Calu3 (cell line): ENCODE measurements at regions not wholly inside any gene's neighbourhood (a gene's known extent, or its start where the extent isn't known, plus 50 kb on each side); places are given as distances from the start of the nearest gene placed in this dataset.
"Not testable (repeated sequence)": the region's sequence is repeated elsewhere in the genome, so short reads cannot be mapped to it uniquely, and the experiment has no call there.

Experiments
- BruUV-seq: library from RNA; stranded (reverse); fragments of 400-500 nt; replicated peaks from 2 replicates; lab custom pipeline; 2021; lab: Mats Ljungman, UMichigan
- CTCF ChIA-PET: fragments of 300-600 bp; sonication (Branson Sonifier 250); formaldehyde crosslinking; loops from one replicate; lab custom pipeline; 2022; ENCODE audit warnings: antibody characterized with exemption; lab: Charles Lee
- DNase-seq: peaks from one replicate; pipeline ENCODE4 v3.0.0; 2022
- H3K27ac Mint-ChIP-seq: one replicate; pipeline ENCODE4 v1.8.0; 2022; ENCODE audit warnings: mixed read lengths; ENCODE audit not compliant: unreplicated experiment
- H3K27me3 Mint-ChIP-seq: one replicate; pipeline ENCODE4 v1.8.0; 2022; ENCODE audit warnings: mixed read lengths; ENCODE audit not compliant: unreplicated experiment
- H3K36me3 Mint-ChIP-seq: one replicate; pipeline ENCODE4 v1.8.0; 2022; ENCODE audit warnings: mild to moderate bottlenecking, moderate library complexity, mixed read lengths; ENCODE audit not compliant: insufficient read depth, unreplicated experiment
- H3K4me1 Mint-ChIP-seq: one replicate; pipeline ENCODE4 v1.8.0; 2022; ENCODE audit warnings: mild to moderate bottlenecking, low read depth, mixed read lengths; ENCODE audit not compliant: unreplicated experiment
- H3K4me3 Mint-ChIP-seq: one replicate; pipeline ENCODE4 v1.8.0; 2022; ENCODE audit warnings: mild to moderate bottlenecking, low read depth, moderate library complexity, mixed read lengths; ENCODE audit not compliant: unreplicated experiment
- H3K9me3 Mint-ChIP-seq: one replicate; pipeline ENCODE4 v1.8.0; 2022; ENCODE audit warnings: low read depth, mixed read lengths; ENCODE audit not compliant: unreplicated experiment
- CTCF ChIP-seq: fragments of 200-600 bp; IDR thresholded peaks from one replicate; pipeline ENCODE4 v1.8.0; 2022; ENCODE audit warnings: antibody characterized with exemption; ENCODE audit not compliant: unreplicated experiment
- intact Hi-C: fragments of 100-400 bp; cut with micrococcal nuclease; formaldehyde crosslinking; loops from one replicate; pipeline ENCODE4 v1.10.0; 2022; ENCODE audit not compliant: unreplicated experiment

GRCh38 chr21:39071623-39072214, 111.5 kb downstream of the PSMG1 start:
- Mint-ChIP-seq H3K4me3 (no peak overlapping the region), H3K4me1 (no peaks in the 10 kb centered on the region), H3K27me3 (peaks cover 21% of the 10 kb centered on the region), H3K9me3 (peaks cover 8% of the 10 kb centered on the region), H3K27ac (no peak overlapping the region), H3K36me3 (no peaks in the 10 kb centered on the region)
- intact Hi-C loops, result no loop called here
- DNase-seq, result no peak
- no peak for TF ChIP-seq CTCF
- CTCF ChIA-PET, result no interaction called here
- no TSS peak for BruUV-seq

GRCh38 chr21:39069856-39070255, 113.4 kb downstream of the PSMG1 start:
- H3K4me3 Mint-ChIP-seq, H3K4me1 Mint-ChIP-seq, intact Hi-C loops, H3K9me3 Mint-ChIP-seq, BruUV-seq, DNase-seq, H3K27ac Mint-ChIP-seq, CTCF ChIA-PET, H3K36me3 Mint-ChIP-seq: not testable (repeated sequence)
- H3K27me3 Mint-ChIP-seq, result peaks cover 14% of the 10 kb centered on the region

- intact Hi-C loops, result no loop called here
- H3K4me3 Mint-ChIP-seq, result no peak overlapping the region
- no peaks in the 10 kb centered on the region for H3K36me3 Mint-ChIP-seq
- no TSS peak for BruUV-seq
- H3K27me3 Mint-ChIP-seq, result no peaks in the 10 kb centered on the region
- no peak for TF ChIP-seq CTCF
- no peak overlapping the region for H3K27ac Mint-ChIP-seq
- no peak for DNase-seq
- CTCF ChIA-PET, result no interaction called here
- peaks cover 6% of the 10 kb centered on the region for H3K9me3 Mint-ChIP-seq
- H3K4me1 Mint-ChIP-seq, result no peaks in the 10 kb centered on the region
Measured at GRCh38 chr21:39066829-39067780, 116.1 kb downstream of the PSMG1 start.

- no peaks in the 10 kb centered on the region for H3K27me3 Mint-ChIP-seq
- no peak overlapping the region for H3K4me3 Mint-ChIP-seq
- intact Hi-C loops, result no loop called here
- H3K4me1 Mint-ChIP-seq, result no peaks in the 10 kb centered on the region
- CTCF ChIA-PET, result no interaction called here
- BruUV-seq, result no TSS peak
- H3K9me3 Mint-ChIP-seq, result peaks cover 6% of the 10 kb centered on the region
- no peaks in the 10 kb centered on the region for H3K36me3 Mint-ChIP-seq
- H3K27ac Mint-ChIP-seq, result no peak overlapping the region
- no peak for DNase-seq
- TF ChIP-seq CTCF, result no peak
Measured at GRCh38 chr21:39065917-39066316, 117.3 kb downstream of the PSMG1 start.
